PC-3 (cell line): ENCODE measurements at regions not wholly inside any gene's neighbourhood (a gene's known extent, or its start where the extent isn't known, plus 50 kb on each side); places are given as distances from the start of the nearest gene placed in this dataset.

Experiments used
- ATAC-seq: fragments of 200-7000 bp; cut with Tn5 transposase; 2 replicates; pipeline ENCODE4 v1.9.1; 2020; ENCODE audit warnings: mild to moderate bottlenecking, moderate library complexity
- BruUV-seq: library from RNA; stranded (reverse); fragments of 400-500 nt; replicated peaks from 2 replicates; lab custom pipeline; 2021; lab: Mats Ljungman, UMichigan
- CTCF ChIA-PET: fragments of 300-600 bp; sonication (Branson Sonifier 250); formaldehyde crosslinking; loops from one replicate; lab custom pipeline; 2022; ENCODE audit warnings: antibody characterized with exemption; lab: Charles Lee
- POLR2A ChIA-PET: fragments of 300-600 bp; sonication (Branson Sonifier 250); formaldehyde crosslinking; loops from one replicate; lab custom pipeline; 2022; ENCODE audit warnings: antibody characterized with exemption; ENCODE audit not compliant: unreplicated experiment; lab: Charles Lee
- DNase-seq: peaks from one replicate; pipeline ENCODE4 v3.0.0-alpha.2; 2015
- H2AFZ ChIP-seq: fragments of 300-600 bp; sonication (generic); 2 replicates; pipeline ENCODE4 v1.6.0; 2016; ENCODE audit warnings: antibody characterized with exemption, low read length
- H3F3A ChIP-seq: fragments of 300-600 bp; sonication (generic); one replicate; pipeline ENCODE4 v1.6.0; 2017; ENCODE audit warnings: antibody characterized with exemption, low read length, control low read depth, mild to moderate bottlenecking; ENCODE audit not compliant: unreplicated experiment
- H3K27ac ChIP-seq: fragments of 300-600 bp; sonication (generic); 2 replicates; pipeline ENCODE4 v1.5.1; 2016; ENCODE audit warnings: mild to moderate bottlenecking, low read length
- H3K27me3 ChIP-seq: fragments of 300-600 bp; sonication (generic); 2 replicates; pipeline ENCODE4 v1.6.1; 2016; ENCODE audit warnings: low read length, mixed read lengths
- H3K36me3 ChIP-seq: fragments of 300-600 bp; sonication (generic); 2 replicates; pipeline ENCODE4 v1.6.1; 2016; ENCODE audit warnings: low read depth, mixed run types, low read length, mixed read lengths
- H3K4me1 ChIP-seq: fragments of 300-600 bp; sonication (generic); 2 replicates; pipeline ENCODE4 v1.5.1; 2016; ENCODE audit warnings: low read length; ENCODE audit not compliant: insufficient read depth
- H3K4me2 ChIP-seq: fragments of 300-600 bp; sonication (generic); 2 replicates; pipeline ENCODE4 v1.6.0; 2016; ENCODE audit warnings: low read length
- H3K4me3 ChIP-seq: fragments of 300-600 bp; sonication (generic); 2 replicates; pipeline ENCODE4 v1.5.1; 2016; ENCODE audit warnings: mild to moderate bottlenecking, low read length, mixed read lengths
- H3K79me2 ChIP-seq: fragments of 300-600 bp; sonication (generic); 2 replicates; pipeline ENCODE4 v1.6.1; 2017; ENCODE audit warnings: low read length, mixed read lengths
- H3K9ac ChIP-seq: fragments of 300-600 bp; sonication (generic); 2 replicates; pipeline ENCODE4 v1.6.0; 2016; ENCODE audit warnings: mild to moderate bottlenecking, low read length
- H3K9me2 ChIP-seq: fragments of 300-600 bp; sonication (generic); replicated peaks from 2 replicates; pipeline ENCODE4 v1.6.1; 2016; ENCODE audit warnings: mixed run types, low read length, mixed read lengths
- H3K9me3 ChIP-seq: fragments of 300-600 bp; sonication (generic); 2 replicates; pipeline ENCODE4 v1.6.1; 2016; ENCODE audit warnings: low read length, mixed read lengths
- H4K20me1 ChIP-seq: fragments of 300-600 bp; sonication (generic); 2 replicates; pipeline ENCODE4 v1.6.1; 2016; ENCODE audit warnings: low read length, mixed read lengths
- EZH2 ChIP-seq: fragments of 300-600 bp; sonication (generic); IDR thresholded peaks from one replicate; pipeline ENCODE4 v1.6.1; 2017; ENCODE audit warnings: antibody characterized with exemption, mild to moderate bottlenecking, low read length; ENCODE audit not compliant: unreplicated experiment
- EZH2phosphoT487 ChIP-seq: fragments of 300-600 bp; sonication (generic); IDR thresholded peaks from 2 replicates; pipeline ENCODE4 v1.6.1; 2018; ENCODE audit warnings: mild to moderate bottlenecking, antibody characterized with exemption, low read length, borderline replicate concordance
- intact Hi-C: fragments of 100-400 bp; cut with micrococcal nuclease; formaldehyde crosslinking; loops from 2 replicates; pipeline ENCODE4 v1.9.0; 2023
- TF ChIP-seq, protein P1 (sequence below): fragments of 300-600 bp; sonication (generic); conservative IDR thresholded peaks from 2 replicates; pipeline ENCODE4 v1.5.1; 2017; ENCODE audit warnings: antibody characterized with exemption, low read depth, mild to moderate bottlenecking, low read length

DNA sequence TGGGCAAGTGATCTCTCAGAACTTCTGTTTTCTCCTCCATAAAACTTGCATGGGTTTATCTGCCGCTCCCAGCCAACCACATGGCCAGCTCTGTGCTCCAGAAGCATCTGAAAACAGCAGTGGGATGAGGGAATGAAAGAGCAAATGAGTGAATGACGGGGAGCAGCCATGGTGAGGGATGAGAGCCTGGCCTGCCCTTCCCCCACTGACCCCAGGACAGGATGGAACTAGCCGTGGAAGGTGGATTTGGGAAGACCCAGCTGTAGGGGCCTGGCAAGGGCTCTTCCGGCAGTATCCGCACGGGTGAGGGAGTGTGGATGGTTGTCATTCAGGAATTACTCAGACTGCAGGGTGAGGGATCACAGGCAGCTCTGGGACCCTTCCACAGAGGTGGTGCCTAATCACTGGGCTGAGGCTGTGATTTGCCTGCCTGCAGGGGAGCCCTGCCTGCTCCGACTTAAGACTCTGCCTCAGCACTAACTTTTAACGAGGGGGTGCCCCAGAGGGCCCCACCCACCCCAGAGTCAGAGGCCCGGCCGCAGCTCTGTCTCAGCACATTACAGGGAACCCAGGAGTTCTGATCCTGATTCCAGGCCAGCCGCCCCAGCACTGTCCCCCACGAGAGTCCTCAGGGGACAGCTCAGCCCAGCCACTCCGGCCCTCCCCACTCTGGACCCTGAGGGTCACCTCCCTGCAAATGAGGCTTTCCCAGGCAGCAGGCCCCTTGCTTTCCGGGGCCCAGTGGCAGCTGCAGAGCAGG, 136.8 kb upstream of the C14orf180 start:
- Histone ChIP-seq H3K9ac (no peak overlapping the region), H4K20me1 (no peaks in the 10 kb centered on the region), H3K9me3 (no peaks in the 10 kb centered on the region), H3K9me2 (no peaks in the 10 kb centered on the region), H3K4me1 (no peaks in the 10 kb centered on the region), H3K27ac (no peak overlapping the region), H3K4me3 (no peak overlapping the region), H3K36me3 (no peaks in the 10 kb centered on the region), H3K79me2 (no peaks in the 10 kb centered on the region), H2AFZ (no peak overlapping the region), H3F3A (no peaks in the 10 kb centered on the region), H3K27me3 (peaks cover 38% of the 10 kb centered on the region), H3K4me2 (no peak overlapping the region)
- intact Hi-C loops: no loop called here
- no TSS peak for BruUV-seq
- no peak for ATAC-seq
- TF ChIP-seq EZH2 (no peak), EZH2phosphoT487 (no peak)
- TF ChIP-seq, protein P1, sequence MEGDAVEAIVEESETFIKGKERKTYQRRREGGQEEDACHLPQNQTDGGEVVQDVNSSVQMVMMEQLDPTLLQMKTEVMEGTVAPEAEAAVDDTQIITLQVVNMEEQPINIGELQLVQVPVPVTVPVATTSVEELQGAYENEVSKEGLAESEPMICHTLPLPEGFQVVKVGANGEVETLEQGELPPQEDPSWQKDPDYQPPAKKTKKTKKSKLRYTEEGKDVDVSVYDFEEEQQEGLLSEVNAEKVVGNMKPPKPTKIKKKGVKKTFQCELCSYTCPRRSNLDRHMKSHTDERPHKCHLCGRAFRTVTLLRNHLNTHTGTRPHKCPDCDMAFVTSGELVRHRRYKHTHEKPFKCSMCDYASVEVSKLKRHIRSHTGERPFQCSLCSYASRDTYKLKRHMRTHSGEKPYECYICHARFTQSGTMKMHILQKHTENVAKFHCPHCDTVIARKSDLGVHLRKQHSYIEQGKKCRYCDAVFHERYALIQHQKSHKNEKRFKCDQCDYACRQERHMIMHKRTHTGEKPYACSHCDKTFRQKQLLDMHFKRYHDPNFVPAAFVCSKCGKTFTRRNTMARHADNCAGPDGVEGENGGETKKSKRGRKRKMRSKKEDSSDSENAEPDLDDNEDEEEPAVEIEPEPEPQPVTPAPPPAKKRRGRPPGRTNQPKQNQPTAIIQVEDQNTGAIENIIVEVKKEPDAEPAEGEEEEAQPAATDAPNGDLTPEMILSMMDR: no peak
- CTCF ChIA-PET: no interaction called here
- POLR2A ChIA-PET: no interaction called here
- no peak for DNase-seq

DNA sequence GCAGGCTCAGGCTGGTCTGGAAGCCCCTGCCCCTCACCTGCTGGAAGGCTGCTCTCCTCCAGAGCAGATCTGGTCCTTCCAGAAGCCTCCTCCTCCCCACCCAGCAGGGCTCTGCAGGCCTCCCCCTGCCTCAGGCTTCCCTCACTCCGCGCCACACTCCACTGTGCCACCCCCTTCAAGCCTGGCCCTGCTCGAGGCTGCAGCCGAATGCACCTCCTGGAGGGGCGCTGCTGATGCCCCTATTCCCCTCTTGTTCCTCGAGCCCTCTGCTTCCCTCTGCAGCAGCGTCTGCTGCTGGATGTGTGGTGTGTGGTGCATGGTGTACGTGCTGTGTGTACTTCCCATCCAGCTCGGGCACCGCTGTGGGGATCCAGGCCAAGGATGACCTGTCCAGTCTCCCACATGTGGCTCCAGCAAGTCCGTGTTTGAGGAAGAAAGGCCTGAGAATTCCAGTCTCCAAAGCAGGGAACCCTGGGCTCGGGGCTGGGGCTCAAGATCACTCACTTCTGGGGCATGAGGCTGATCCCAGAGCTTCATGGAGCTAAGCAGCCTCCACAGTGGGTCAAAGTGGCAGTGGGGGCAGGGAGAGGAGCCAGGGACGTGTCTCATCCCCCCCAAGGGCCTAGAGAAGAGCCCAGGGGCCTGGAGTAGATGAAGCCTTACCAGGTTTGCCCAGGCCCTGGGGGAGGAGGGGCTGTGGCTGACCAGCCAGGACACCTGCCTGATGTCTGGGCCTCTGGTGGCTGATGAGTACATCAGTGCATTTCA, 136.0 kb upstream of the C14orf180 start:
- no peak for TF ChIP-seq EZH2
- TF ChIP-seq EZH2phosphoT487: no peak
- TF ChIP-seq, protein P1: no peak
- ChIA-PET CTCF (no interaction called here), POLR2A (no interaction called here)
- Histone ChIP-seq H4K20me1 (no peaks in the 10 kb centered on the region), H3K4me2 (no peak overlapping the region), H3K36me3 (no peaks in the 10 kb centered on the region), H3K27me3 (peaks cover 43% of the 10 kb centered on the region), H3K9me2 (no peaks in the 10 kb centered on the region), H3K9ac (no peak overlapping the region), H3K9me3 (no peaks in the 10 kb centered on the region), H3F3A (no peaks in the 10 kb centered on the region), H3K79me2 (no peaks in the 10 kb centered on the region), H3K4me1 (no peaks in the 10 kb centered on the region), H3K4me3 (no peak overlapping the region), H3K27ac (no peak overlapping the region), H2AFZ (no peak overlapping the region)
- DNase-seq: no peak
- intact Hi-C loops: no loop called here
- no peak for ATAC-seq
- no TSS peak for BruUV-seq
